Epithelial cell of prostate (primary cell): ENCODE measurements at regions not wholly inside any gene's neighbourhood (a gene's known extent, or its start where the extent isn't known, plus 50 kb on each side); places are given as distances from the start of the nearest gene placed in this dataset.

Source experiments
- DNase-seq: peaks from one replicate; pipeline ENCODE4 v3.0.0-alpha.2; 2011; ENCODE audit warnings: low read depth, low spot score
- H3K27ac ChIP-seq: fragments of 450-650 bp; 2 replicates; pipeline ENCODE4 v1.5.1; 2017; ENCODE audit warnings: mild to moderate bottlenecking

DNA sequence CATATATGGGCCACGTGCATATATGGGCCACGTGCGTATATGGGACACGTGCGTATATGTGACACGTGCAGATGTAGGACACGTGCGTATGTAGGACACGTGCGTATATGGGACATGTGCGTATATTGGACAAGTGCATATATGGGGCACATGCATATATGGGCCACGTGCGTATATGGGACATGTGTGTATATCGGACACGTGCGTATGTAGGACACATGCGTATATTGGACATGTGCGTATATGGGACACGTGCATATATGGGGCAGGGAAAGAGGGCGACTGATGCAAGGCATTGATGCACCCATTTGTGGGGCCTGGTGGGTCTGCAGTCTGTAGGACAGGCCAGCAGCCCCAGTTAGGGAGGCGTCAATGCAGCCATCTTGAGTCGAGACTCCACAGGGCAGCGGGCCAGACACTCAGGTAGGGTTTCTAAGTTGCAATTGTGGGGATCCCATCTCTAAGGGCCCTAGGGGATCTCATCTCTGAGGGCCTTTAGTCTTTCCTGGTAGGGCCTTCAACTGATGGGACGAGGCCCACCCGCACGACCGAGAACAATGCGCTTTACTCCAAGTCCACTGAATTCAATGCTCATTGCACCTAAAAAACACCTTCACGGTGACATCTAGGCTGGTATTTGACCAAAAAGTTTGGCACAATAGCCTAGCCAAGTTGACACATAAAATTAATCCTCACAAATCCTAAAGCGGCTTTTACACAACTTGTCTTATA, 92.3 kb upstream of the ZNF516 start:
- no peak overlapping the region for H3K27ac ChIP-seq
- no peak for DNase-seq

DNA sequence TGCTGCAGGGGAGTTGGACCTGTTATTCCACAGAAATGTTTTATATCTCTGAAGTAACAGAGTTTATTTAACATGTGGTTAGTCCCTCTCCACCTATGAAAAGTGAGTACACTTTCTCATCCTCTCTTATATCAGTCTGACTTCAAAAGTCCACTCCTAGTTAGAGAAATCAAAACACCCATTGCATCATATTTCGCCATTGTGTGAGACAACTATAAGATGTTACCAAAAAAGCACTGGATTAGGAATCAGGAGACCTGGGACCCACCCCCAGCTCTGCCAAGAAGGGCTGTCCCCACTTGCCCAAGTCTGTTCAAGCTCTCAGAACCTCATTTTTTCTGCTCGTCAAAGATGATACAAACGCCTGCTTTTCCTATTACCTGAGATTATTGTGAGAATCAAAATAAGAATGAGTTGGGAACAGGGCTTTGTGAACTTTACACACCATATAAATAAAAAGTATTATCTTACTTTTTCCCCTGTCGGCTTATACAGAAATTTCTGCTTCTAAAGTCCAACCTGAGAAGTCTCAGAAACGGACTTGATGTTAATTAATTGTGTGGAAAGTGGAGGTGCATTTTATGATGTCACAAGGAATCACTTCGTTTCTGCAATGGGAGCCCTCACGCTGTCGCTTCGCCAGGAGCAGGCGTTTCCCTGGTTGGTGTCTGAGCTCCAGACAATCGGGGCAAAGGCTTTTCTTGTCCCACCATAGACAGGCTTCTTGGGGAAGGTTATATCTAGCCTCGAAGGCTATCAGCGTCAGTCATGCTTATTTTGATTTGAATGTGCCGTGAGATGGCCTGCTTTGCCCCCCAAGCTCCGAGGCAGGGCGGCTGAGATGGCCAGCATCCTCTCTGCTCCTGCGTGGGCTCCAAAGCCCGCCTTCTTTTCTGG, 89.6 kb upstream of the ZNF516 start:
- no peak overlapping the region for H3K27ac ChIP-seq
- no peak for DNase-seq

DNA sequence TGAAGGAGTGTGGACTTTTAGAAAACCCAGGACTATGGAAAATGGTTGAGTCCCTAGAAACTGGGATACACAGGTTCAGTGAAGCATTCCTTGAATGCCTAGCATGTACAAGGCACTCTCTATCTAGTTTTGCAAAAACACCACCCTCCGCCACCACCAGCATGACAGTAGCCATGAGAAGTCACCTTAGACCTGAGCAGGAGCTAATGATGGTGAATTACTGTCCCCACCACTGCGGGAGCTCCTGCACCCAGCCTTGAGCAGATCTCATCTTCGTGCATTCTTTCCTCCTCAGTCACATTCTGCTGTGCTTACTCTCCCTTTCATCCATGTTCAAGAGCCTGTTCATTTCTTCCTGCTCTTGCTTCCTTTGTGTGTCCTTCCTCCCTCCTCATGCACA, 86.2 kb upstream of the ZNF516 start:
- no peak overlapping the region for H3K27ac ChIP-seq
- DNase-seq = no peak

DNA sequence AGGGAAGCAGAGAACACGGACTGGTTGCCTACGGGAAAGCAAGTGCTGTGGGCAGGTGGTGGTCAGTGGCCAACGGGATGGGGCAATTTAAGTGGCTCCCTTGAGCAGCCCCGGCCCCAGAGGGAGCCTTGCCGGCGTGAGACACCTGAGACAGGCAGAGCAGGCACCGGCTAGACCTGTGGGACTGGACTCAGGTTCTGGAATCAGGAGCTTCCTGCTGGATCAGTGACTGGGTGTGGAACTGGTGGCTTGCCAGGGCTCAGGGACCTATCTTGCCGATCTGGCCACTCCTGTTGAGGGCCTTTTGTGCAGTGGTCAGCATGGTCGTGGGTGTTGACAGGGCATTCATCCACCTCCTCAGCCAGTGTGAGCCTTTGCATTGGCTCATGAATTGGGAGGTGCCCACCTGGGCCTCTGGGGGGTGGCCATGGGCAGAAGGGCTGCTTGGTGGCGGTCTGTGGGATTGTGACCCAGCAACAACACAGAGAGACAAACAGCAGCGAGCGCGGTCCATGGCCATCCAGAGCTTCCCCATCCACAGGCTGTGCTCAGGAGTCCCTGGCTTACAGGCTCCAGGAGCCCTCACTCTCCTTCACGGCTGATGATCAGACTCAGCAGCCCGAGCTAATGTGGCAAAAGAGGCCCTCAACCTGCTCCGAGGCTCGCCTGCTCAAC, 85.4 kb upstream of the ZNF516 start:
- no peak overlapping the region for H3K27ac ChIP-seq

DNA sequence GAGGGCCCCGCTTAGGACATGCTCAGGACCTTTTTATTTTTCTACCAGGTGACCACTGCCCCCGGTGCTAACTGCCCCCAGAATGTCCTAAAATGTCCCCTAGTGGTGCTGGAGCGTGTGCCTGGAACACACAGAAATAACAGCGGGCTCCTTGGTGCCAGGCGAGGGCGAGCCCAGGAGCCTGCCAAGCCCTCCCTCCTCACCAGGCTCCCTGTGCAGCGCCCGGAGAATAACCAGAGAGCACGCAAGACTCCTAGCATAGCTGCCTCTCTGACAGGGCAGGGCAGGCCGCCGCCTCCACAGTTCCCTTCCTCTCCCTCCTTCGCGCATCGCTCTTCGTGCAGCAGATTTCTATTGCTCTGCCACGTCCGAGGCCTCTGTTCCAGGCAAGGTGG, 84.3 kb upstream of the ZNF516 start:
- no peak for DNase-seq
- H3K27ac ChIP-seq = no peak overlapping the region

More for the DNA sequence above, 85.4 kb upstream of the ZNF516 start:
- DNase-seq = no peak

DNA sequence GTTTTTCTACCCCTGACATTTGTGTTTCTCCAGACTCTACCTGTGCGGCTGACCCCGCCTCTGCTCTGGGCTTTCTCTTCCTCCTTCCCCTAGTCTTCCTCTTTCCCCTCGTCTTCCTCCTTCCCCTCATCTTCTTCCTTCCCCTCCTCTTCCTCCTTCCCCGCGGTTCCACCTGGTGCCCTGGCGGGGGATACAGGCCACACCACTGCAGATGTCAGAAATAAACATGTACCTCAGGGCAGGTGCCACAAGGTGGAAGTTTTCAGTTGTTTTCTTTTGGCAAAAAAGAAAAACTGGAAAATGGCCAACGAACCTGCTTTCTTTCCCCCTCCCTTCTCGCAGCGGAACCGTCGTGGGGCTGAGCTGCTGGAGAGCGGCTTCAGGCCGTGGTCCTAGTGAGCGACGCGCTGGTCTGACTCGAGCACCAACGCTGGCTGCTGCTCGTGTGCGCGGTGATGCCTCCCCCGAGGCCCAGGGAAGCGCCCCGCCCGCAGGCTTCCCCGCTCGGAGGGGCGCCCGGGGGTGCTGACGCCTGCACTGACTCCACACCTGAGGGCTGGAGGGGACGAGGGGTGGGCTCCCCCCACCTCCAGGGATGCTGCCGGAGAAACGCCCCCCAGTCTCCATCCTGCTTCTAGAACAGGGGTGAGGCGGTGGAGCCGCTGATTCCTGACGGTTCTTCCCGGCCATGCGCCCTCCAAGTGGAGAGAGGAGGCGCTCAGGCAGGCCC, 83.7 kb upstream of the ZNF516 start:
- H3K27ac ChIP-seq = no peak overlapping the region

DNA sequence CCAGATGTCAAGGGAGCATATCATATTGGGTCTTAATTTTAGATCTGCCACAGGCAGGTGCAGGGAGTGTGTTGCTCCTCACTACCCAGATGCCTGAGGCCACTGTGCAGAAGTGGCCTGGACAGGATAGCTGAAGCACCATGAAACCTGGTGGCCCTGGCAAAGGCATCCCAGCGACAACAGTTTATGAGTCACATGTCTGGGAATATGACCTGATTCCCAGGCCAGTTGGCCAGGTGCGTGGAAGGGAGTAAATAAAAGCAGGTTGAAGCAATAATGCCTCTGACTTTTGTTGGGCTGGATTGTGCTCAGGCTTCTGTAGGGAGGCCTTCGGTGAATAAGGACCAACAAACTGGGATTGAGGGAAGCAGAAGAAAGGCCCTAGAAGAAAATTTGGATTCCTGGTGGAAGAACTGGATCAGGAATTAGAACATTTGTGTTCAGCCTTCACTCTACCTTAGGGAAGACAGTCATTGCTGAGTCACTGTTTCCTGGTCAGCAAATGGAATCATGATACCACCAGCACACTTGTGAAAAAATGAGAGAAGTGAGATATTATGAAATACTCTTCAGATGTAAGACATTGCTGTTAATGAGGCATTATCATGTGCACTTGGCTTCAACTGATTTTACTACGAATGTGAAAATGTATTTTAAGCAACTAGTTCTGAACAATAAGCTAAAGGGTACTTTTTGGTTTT, 78.4 kb upstream of the ZNF516 start:
- DNase-seq = peak; percentile 58
- peak overlapping the region; percentile 68 for H3K27ac ChIP-seq

More for the DNA sequence above, 83.7 kb upstream of the ZNF516 start:
- DNase-seq = no peak

DNA sequence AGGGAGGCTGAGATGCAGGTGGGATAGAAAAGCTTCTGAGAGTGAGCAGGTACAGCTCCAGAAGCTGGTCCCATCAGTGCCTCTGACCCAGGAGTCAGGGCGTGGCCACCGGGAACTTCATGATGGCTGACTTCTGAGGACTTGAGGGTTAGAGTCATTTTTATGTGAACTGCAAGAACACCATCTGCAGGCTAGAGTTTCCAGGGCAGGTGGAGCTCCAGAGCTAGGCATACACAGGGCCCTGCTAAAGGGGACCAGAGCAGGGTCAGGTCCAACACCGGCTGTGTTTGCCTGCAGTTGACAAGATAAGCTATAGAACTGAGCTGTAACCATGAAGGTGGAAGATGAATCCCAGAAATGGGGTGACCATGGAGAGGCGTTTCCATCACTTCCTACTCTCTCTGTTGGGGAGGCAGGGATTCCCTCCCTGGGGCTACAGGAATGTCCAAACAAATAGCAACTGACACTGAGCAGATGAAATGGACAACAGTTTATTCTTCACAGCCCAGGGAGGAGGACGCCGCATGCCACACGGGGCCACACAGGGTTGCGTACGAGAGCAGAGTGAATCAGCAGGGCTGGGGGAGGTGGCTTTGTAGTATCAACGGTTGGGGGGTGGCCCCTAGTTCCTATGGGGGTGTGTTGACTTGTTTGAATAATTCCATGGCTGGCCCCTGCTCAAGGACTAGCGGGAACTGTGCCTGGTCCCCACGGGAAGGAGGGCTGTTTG, 77.6 kb upstream of the ZNF516 start:
- peak overlapping the region; percentile 68 for H3K27ac ChIP-seq
- DNase-seq = no peak

DNA sequence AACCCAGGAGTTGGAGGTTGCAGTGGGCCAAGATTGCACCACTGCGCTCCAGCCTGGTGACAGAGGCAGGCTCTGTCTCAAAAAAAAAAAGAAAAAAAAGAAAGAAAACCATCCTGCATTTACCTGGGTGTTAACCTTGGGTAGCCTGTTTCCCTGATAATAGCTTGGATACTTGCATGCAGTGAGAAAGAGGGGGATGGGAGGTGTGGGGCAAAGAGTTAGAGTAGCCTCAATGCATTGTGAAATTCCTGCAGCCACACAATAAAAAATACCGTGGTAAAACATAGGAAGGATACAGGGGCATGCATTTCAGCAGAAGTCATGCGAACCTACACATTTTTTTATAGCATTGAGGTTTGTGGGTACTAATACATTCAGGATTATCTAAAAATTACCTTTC, 76.6 kb upstream of the ZNF516 start:
- no peak for DNase-seq
- H3K27ac ChIP-seq = no peak overlapping the region

DNA sequence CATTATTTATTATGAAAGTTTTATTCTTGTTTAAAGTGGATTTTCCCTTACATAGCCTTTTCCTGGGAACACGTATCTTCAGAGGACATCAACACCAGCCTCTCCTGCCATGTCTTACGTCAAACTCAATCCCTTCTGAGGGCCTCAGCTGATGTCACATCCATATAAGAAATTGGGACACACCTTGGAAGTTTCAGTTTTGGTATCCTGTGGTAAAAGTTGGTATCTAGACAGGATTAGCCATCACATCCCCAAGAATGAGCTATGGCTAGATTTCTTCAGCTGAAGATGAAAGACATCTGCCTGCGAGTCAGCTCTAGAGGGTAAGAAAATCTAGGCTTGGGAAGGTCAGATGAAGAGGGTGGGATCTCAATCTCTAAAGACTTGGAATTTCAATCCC, 75.8 kb upstream of the ZNF516 start:
- no peak overlapping the region for H3K27ac ChIP-seq
- DNase-seq = no peak

DNA sequence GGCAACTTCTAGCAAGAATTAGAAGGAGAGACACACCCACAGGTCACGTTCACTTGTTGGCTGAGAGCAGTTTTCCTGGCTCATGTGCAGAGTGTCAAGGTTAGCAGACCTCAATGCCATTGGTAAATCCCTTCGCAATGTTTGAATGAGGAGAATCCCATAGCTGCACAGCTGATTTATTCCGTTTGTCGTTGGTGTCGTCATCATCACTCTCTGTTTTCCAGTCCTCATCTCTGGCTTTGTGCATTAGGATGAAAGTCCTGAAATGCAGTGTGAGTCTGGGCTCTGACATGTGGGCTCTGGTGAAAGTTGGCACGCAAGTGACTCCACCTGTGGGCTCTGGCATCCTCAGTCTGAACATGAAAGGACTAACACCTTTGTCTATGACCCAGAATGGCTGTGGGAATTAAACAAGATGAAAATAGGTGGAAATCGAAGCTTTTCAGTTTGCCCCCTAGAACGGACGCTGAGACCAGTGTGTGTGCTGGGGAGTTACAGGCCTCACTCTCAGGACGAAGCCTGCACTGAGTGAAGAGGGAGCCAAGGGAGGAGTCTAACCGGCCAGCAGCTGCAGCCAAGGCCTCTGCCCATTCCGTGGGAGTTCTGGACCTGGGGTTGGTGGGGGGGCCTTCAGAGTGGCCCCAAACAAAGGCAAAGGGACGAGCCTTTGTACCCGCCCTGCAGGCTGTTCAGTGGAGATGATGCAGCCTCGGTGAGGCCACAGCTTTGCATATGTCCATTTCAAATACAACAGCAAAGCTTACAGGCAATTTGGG, 74.8 kb upstream of the ZNF516 start:
- DNase-seq = no peak
- no peak overlapping the region for H3K27ac ChIP-seq

DNA sequence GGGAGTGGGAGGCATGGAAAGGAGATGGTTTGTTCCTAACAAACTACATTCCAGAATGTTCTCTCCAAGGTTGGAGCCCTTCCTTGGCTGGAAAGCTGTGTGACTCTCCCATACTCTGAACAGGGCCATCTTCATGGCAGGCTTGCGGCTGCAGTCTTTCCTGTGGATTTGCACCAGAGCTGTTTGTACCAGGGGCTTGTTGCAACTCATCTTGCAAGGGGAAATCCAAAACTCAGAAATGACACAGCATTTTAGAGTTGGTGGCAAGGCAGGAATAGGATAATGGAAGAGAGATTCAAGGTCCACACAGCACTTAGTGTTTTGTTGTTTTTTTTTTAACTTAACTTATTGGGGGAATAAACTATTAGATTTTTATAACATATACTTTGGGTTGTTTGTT, 73.7 kb upstream of the ZNF516 start:
- DNase-seq = no peak
- no peak overlapping the region for H3K27ac ChIP-seq

DNA sequence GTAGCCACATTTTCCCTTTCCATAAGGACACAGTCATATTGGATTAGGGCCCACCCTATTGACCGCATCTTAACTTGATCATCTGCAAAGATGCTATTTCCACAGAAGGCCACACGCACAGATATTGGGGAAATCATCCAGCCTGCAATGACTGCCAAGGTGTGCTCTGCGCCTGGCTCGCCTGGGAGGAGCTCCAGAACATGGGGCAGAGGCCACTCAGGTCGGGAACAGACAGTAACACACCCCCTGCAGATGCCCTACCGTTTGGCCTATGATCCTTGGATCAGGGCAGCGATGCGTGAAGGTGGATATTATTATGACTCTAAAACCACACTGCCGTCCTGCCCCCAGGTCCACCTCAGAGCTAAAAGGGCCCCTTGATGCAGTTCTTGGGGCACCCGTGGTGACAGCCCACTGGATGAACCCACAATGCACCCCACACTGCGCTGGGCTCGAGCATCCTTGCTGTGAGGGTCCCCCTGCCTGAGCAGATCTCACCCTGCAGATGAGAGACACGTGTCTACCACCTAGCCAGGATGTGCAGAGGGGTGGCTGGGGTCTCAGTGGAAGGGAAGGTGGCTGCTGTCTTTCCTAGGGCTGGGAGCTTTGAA, 72.9 kb upstream of the ZNF516 start:
- no peak for DNase-seq

DNA sequence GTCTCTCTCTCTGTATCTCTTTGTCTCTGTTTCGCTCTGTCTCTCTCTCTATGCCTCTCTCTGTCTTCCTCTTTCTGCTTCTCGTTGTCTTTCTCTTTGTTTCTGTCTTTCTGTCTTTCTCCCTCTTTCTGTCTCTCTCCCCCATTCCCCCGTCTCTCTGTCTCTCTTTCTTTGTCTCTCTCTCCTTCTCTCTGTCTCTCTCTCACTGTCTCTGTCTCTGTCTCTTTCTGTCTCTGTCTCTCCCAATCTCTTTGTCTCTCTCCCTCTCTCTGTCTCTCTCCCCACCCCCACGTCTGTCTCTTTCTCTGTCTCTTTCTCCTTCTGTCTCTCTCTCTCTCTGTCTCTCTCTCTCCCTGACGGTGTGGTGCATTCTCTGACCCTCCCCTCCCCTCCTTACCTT, 71.9 kb upstream of the ZNF516 start:
- no peak for DNase-seq
- peak overlapping the region; percentile 98 for H3K27ac ChIP-seq

More for the DNA sequence above, 72.9 kb upstream of the ZNF516 start:
- H3K27ac ChIP-seq = no peak overlapping the region

DNA sequence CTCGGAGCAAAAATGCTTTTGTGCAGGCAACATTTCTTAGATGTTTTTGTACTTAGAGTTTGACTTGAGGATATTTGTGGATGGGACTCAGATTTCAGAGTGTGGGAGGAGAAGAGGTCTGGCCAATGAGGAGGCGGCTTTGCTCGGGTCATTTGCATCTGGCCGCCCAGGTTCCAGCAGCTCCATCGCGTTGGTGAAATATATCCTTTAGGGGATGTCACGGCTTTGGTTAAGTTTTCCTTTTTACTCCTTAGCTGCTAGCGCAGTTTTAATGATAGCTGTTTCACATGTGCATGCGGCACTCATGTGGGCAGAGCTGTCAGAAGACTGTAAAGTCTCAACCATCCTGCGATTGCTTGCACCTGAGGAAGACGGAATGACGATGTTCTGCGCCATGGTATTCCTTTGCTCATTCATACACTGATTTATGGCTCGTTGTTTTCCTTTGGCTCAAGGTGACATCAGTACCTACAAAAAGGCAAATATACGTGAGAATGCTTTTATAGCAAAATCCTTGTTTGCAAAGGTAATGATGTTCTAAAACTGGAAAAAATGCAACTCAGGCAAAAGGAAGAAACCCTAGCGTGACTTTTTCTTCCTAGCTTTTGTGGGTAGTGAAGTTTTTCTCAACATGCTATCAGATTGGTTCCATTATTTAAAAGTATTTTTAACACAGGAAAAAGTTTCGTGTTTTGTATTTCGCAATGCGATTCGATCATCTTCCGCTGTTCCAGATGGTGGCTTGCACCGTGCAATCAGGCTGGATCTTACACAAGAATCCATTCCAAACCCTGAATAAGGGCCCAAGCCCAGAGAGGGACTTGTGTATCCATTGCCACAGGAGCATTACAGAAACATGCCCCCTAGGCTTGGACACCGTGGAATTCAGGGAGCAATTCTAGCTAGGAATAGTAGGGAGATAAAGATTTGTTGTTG, 70.5 kb upstream of the ZNF516 start:
- H3K27ac ChIP-seq = peak overlapping the region; percentile 98
- DNase-seq = peak; percentile 55

DNA sequence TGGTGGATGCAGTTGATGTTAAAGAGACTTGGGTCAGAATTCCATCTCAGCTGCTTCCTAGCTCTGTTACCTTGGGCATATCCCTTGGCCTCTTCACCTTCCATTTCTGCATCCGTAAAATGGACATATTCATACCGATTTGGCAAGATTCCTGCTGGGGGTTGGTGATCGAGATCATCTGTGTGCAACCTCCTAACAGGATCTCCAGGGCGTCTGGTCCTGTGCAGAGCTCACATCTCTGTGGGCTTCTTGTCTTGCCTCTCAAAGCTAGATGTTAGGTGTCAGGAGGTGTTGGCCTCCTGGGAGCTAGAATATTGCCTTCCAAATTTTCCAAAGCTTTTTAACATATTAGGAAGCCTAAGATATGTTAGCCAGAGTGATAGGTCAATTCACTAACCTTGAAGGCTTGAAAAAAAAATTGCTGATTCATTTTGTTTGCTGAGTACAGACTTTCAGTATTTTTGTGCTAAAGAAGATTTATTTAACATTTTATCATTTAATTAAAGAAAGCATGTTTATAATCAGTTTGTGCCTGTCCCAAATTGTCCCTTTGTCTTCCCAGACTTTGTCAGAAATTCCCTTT, 69.7 kb upstream of the ZNF516 start:
- peak overlapping the region; percentile 98 for H3K27ac ChIP-seq
- no peak for DNase-seq
